ENCODE measurements at regions not wholly inside any gene's neighbourhood (a gene's known extent, or its start where the extent isn't known, plus 50 kb on each side); places are given as distances from the start of the nearest gene placed in this dataset.

- no peaks in the 10 kb centered on the region for H3K9me3 ChIP-seq (replicated peaks; ENCODE audit: control insufficient read depth, insufficient read depth, low read length)
- H3K4me3 ChIP-seq = no peak overlapping the region
- intact Hi-C loops (cut with micrococcal nuclease; ENCODE audit: unreplicated experiment) (no loop called here), in situ Hi-C loops (cut with MboI) (no loop called here)
- no peaks in the 10 kb centered on the region for H3K4me1 ChIP-seq (ENCODE audit: control insufficient read depth, insufficient read depth, low read length)
- BruUV-seq (replicated peaks) = no TSS peak
- WGBS (ENCODE audit: insufficient coverage, insufficient replicate concordance, low lambda C conversion rate, missing lambda C conversion rate) = 0% methylated on average over 1 of the region's 1 CpG
- H4K20me1 ChIP-seq (ENCODE audit: control insufficient read depth, insufficient read depth) = no peaks in the 10 kb centered on the region
- ChIA-PET SMC1A (ENCODE audit: uncharacterized antibody, unreplicated experiment) (no interaction called here), POLR2A (no interaction called here), CTCF (no interaction called here), RAD21 (ENCODE audit: unreplicated experiment) (no interaction called here)
- H2AFZ ChIP-seq (ENCODE audit: control insufficient read depth, low read depth, low read length) = no peak overlapping the region
- no peaks in the 10 kb centered on the region for H3K36me3 ChIP-seq (ENCODE audit: control insufficient read depth in 2 of 2, insufficient read depth in 2 of 2, low read length in 1 of 2)
- H3K27ac ChIP-seq (ENCODE audit: control insufficient read depth, insufficient read depth) = no peak overlapping the region
- H3K4me2 ChIP-seq (ENCODE audit: control insufficient read depth, insufficient read depth) = no peak overlapping the region
- no peaks in the 10 kb centered on the region for H3K27me3 ChIP-seq (replicated peaks in 1 of 2; ENCODE audit: control insufficient read depth in 2 of 2, insufficient read depth in 2 of 2, low read length in 1 of 2)
- TF ChIP-seq EGR1 (IDR thresholded peaks at IDR 0.05; ENCODE audit: borderline replicate concordance in 1 of 2, low read depth in 2 of 2, low read length in 2 of 2) (no peak), SIN3A (IDR thresholded peaks at IDR 0.05; ENCODE audit: low read depth, low read length) (no peak), SMAD1 (IDR thresholded peaks at IDR 0.05; ENCODE audit: low read depth, partially characterized antibody) (no peak), ETV6 (conservative IDR thresholded peaks at IDR 0.05 in 1 of 2, IDR thresholded peaks at IDR 0.05 in 1 of 2; ENCODE audit: borderline replicate concordance in 1 of 2, low read depth in 1 of 2) (no peak), TAF1 (IDR thresholded peaks at IDR 0.05; ENCODE audit: borderline replicate concordance, low read depth, low read length) (no peak), IRF3 (IDR thresholded peaks at IDR 0.05) (no peak), NFXL1 (IDR thresholded peaks at IDR 0.05; ENCODE audit: borderline replicate concordance) (no peak), SIX5 (IDR thresholded peaks at IDR 0.05; ENCODE audit: low read depth, low read length, severe bottlenecking) (no peak), POLR2A (IDR thresholded peaks at IDR 0.05; ENCODE audit: low read depth, low read length) (no peak), SREBF2 (IDR thresholded peaks at IDR 0.05; ENCODE audit: low read length) (no peak), CHD1 (IDR thresholded peaks at IDR 0.05; ENCODE audit: low read depth, low read length) (no peak)
- TF ChIP-seq, protein P1, sequence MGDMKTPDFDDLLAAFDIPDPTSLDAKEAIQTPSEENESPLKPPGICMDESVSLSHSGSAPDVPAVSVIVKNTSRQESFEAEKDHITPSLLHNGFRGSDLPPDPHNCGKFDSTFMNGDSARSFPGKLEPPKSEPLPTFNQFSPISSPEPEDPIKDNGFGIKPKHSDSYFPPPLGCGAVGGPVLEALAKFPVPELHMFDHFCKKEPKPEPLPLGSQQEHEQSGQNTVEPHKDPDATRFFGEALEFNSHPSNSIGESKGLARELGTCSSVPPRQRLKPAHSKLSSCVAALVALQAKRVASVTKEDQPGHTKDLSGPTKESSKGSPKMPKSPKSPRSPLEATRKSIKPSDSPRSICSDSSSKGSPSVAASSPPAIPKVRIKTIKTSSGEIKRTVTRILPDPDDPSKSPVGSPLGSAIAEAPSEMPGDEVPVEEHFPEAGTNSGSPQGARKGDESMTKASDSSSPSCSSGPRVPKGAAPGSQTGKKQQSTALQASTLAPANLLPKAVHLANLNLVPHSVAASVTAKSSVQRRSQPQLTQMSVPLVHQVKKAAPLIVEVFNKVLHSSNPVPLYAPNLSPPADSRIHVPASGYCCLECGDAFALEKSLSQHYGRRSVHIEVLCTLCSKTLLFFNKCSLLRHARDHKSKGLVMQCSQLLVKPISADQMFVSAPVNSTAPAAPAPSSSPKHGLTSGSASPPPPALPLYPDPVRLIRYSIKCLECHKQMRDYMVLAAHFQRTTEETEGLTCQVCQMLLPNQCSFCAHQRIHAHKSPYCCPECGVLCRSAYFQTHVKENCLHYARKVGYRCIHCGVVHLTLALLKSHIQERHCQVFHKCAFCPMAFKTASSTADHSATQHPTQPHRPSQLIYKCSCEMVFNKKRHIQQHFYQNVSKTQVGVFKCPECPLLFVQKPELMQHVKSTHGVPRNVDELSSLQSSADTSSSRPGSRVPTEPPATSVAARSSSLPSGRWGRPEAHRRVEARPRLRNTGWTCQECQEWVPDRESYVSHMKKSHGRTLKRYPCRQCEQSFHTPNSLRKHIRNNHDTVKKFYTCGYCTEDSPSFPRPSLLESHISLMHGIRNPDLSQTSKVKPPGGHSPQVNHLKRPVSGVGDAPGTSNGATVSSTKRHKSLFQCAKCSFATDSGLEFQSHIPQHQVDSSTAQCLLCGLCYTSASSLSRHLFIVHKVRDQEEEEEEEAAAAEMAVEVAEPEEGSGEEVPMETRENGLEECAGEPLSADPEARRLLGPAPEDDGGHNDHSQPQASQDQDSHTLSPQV (IDR thresholded peaks at IDR 0.05) = no peak
- TF ChIP-seq, protein P2, sequence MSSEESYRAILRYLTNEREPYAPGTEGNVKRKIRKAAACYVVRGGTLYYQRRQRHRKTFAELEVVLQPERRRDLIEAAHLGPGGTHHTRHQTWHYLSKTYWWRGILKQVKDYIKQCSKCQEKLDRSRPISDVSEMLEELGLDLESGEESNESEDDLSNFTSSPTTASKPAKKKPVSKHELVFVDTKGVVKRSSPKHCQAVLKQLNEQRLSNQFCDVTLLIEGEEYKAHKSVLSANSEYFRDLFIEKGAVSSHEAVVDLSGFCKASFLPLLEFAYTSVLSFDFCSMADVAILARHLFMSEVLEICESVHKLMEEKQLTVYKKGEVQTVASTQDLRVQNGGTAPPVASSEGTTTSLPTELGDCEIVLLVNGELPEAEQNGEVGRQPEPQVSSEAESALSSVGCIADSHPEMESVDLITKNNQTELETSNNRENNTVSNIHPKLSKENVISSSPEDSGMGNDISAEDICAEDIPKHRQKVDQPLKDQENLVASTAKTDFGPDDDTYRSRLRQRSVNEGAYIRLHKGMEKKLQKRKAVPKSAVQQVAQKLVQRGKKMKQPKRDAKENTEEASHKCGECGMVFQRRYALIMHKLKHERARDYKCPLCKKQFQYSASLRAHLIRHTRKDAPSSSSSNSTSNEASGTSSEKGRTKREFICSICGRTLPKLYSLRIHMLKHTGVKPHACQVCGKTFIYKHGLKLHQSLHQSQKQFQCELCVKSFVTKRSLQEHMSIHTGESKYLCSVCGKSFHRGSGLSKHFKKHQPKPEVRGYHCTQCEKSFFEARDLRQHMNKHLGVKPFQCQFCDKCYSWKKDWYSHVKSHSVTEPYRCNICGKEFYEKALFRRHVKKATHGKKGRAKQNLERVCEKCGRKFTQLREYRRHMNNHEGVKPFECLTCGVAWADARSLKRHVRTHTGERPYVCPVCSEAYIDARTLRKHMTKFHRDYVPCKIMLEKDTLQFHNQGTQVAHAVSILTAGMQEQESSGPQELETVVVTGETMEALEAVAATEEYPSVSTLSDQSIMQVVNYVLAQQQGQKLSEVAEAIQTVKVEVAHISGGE (CRISPR knock-in tag; IDR thresholded peaks at IDR 0.05) = no peak
- TF ChIP-seq, protein P3, sequence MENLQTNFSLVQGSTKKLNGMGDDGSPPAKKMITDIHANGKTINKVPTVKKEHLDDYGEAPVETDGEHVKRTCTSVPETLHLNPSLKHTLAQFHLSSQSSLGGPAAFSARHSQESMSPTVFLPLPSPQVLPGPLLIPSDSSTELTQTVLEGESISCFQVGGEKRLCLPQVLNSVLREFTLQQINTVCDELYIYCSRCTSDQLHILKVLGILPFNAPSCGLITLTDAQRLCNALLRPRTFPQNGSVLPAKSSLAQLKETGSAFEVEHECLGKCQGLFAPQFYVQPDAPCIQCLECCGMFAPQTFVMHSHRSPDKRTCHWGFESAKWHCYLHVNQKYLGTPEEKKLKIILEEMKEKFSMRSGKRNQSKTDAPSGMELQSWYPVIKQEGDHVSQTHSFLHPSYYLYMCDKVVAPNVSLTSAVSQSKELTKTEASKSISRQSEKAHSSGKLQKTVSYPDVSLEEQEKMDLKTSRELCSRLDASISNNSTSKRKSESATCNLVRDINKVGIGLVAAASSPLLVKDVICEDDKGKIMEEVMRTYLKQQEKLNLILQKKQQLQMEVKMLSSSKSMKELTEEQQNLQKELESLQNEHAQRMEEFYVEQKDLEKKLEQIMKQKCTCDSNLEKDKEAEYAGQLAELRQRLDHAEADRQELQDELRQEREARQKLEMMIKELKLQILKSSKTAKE (IDR thresholded peaks at IDR 0.05; ENCODE audit: low read depth, poor library complexity, severe bottlenecking) = no peak
- ATAC-seq = no peak
- no peaks in the 10 kb centered on the region for H3K79me2 ChIP-seq (ENCODE audit: control insufficient read depth, insufficient read depth, low read length)
- no peak for DNase-seq (ENCODE audit: low read depth, low spot score)
- FAIRE-seq = no peak
- no peak overlapping the region for H3K9ac ChIP-seq (ENCODE audit: control insufficient read depth, insufficient read depth, low read length)
Observed at GRCh38 chr4:182179751-182180150, 63.5 kb upstream of the TENM3 start.

Data from GM12878 (cell line).